ENCODE measurements at regions not wholly inside any gene's neighbourhood (a gene's known extent, or its start where the extent isn't known, plus 50 kb on each side); places are given as distances from the start of the nearest gene placed in this dataset.
A peak's percentile ranks its signal among the peaks of the same experiment; 100 is the strongest.

DNA sequence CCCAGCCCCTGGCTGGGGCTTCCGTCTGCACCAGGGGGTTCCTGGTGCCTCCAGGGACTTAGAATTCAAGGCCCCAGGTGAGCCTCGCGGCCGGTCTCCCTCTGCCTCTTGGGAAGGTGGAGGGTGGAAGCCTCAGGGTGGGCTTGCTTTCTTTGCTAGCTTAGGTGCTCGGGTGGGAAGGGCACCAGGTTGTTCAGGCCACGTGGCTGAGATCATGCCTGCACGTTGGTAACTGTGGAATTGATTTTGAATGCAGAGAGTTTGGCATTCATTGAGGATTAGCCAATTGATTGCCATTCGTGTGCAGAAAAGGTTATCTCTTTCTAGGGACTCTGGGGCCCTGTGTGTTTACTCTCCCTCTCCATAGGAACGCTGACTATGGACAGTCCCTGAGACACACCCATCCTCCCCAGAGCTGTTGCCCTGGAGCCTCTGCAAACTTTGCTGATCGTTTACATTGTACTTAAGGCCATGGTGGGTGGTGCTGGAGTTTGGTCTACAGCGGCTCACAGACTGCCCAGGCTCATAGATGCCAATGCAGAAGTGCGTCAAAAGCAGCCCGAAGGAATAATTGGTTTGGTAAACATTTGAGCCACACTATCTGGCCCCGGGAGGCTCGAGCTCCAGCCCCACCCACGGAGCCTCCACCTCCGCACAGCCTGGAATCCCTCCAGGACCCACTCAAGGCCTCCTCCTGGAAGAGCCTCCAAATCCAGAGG lies 1457.7 kb downstream of the BRD1 start:
- H3K36me3 ChIP-seq (ENCODE audit: control insufficient read depth in 2 of 2, insufficient read depth in 2 of 2, low read length in 2 of 2) = no peaks in the 10 kb centered on the region
- peaks cover 12 to 13% of the 10 kb centered on the region in 2 donors for H3K4me1 ChIP-seq (ENCODE audit: control insufficient read depth in 2 of 2, insufficient read depth in 2 of 2, low read length in 2 of 2)
- H3K9ac ChIP-seq (ENCODE audit: low read depth in 1 of 2, low read length in 2 of 2) = no peak overlapping the region
- H3K27ac ChIP-seq (ENCODE audit: low read depth in 2 of 2, low read length in 2 of 2) = peak overlapping the region; percentile 3 to 9
- H3K4me3 ChIP-seq (ENCODE audit: low read length in 2 of 2) = peak overlapping the region; percentile 3 to 30
- H3K9me3 ChIP-seq (ENCODE audit: control insufficient read depth in 2 of 2, low read length in 2 of 2) = no peaks in the 10 kb centered on the region
- no peaks in the 10 kb centered on the region for H3K27me3 ChIP-seq (ENCODE audit: control insufficient read depth in 2 of 2, insufficient read depth in 2 of 2, low read length in 2 of 2)

DNA sequence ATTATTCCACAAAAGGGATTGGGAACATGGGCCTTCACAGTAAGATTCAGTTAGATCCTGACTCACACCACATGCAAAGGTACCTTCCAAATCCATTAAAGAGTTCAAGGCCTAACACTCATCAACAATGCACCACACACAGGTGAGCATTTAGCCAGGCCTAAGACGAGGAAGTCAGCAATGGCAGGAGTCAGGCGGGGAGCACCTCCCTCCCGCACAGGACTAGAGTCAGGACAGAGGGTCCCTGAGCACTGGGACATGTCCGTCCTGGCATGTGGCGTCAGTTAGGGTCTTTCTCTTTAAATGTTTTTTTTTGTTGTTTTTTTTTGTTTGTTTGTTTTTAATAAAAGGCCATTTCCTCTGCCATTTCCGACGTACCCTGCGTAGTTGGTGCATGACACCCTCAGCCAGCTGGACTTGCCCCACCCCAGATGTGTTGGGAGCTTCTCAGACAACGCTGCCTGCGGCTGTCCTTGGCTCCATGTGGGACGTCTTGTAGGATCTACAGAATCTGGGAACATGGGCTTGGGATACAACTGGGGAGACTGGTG lies 1458.6 kb downstream of the BRD1 start:
- no peak overlapping the region for H3K9ac ChIP-seq (ENCODE audit: low read depth in 1 of 2, low read length in 2 of 2)
- H3K4me3 ChIP-seq (ENCODE audit: low read length in 2 of 2) = no peak overlapping the region
- no peak overlapping the region for H3K27ac ChIP-seq (ENCODE audit: low read depth in 2 of 2, low read length in 2 of 2)
- H3K27me3 ChIP-seq (ENCODE audit: control insufficient read depth in 2 of 2, insufficient read depth in 2 of 2, low read length in 2 of 2) = no peaks in the 10 kb centered on the region
- no peaks in the 10 kb centered on the region for H3K9me3 ChIP-seq (ENCODE audit: control insufficient read depth in 2 of 2, low read length in 2 of 2)
- H3K36me3 ChIP-seq (ENCODE audit: control insufficient read depth in 2 of 2, insufficient read depth in 2 of 2, low read length in 2 of 2) = no peaks in the 10 kb centered on the region
- H3K4me1 ChIP-seq (ENCODE audit: control insufficient read depth in 2 of 2, insufficient read depth in 2 of 2, low read length in 2 of 2) = peaks cover 12 to 13% of the 10 kb centered on the region in 2 donors

DNA sequence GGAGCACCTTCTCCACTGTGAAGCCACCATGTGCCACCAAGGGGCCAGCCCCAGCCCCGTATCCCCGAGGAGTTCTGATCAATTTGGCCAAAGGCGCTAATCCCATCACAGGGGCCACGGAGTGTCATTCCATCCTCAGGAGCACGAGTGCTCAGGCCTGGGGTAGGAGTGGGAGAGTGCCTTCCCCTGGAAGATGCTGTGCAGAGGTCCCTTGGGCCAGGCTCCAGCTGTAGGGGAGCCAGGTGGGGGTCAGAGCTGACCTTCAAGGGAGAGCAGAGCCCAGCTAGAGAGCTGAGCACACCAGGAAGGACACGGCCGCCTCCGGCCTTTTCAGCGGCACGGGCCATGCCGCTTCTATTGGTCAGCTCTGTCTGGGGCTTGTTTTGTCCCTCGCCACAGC lies 1459.9 kb downstream of the BRD1 start:
- Histone ChIP-seq H3K9ac (ENCODE audit: low read depth in 1 of 2, low read length in 2 of 2) (no peak overlapping the region), H3K4me1 (ENCODE audit: control insufficient read depth in 2 of 2, insufficient read depth in 2 of 2, low read length in 2 of 2) (peaks cover 12 to 13% of the 10 kb centered on the region in 2 donors), H3K36me3 (ENCODE audit: control insufficient read depth in 2 of 2, insufficient read depth in 2 of 2, low read length in 2 of 2) (no peaks in the 10 kb centered on the region), H3K4me3 (ENCODE audit: low read length in 2 of 2) (no peak overlapping the region), H3K9me3 (ENCODE audit: control insufficient read depth in 2 of 2, low read length in 2 of 2) (no peaks in the 10 kb centered on the region), H3K27me3 (ENCODE audit: control insufficient read depth in 2 of 2, insufficient read depth in 2 of 2, low read length in 2 of 2) (no peaks in the 10 kb centered on the region), H3K27ac (ENCODE audit: low read depth in 2 of 2, low read length in 2 of 2) (no peak overlapping the region)

DNA sequence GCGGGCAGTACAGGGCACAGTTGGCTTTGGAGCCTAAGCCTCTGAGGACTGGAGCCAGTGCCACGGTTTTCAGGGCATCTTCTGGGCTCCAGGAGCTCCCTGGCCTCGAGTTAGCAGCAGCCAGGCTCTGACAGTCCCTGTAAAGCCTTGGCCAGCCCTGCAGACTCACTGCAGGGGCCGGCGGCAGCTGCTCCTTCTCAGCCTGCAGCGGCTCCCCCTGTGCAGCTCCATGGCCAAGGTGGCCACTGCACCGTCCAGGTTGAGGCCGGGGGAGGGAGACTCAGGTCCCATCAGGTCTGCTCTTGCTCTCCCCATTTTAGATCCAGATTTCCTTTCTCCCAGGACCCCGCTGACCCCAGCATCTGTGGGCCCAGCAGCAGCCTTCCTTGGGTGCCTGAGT lies 1461.1 kb downstream of the BRD1 start:
- H3K4me1 ChIP-seq (ENCODE audit: control insufficient read depth in 2 of 2, insufficient read depth in 2 of 2, low read length in 2 of 2) = peaks cover 12 to 13% of the 10 kb centered on the region in 2 donors
- no peaks in the 10 kb centered on the region for H3K36me3 ChIP-seq (ENCODE audit: control insufficient read depth in 2 of 2, insufficient read depth in 2 of 2, low read length in 2 of 2)
- no peaks in the 10 kb centered on the region for H3K9me3 ChIP-seq (ENCODE audit: control insufficient read depth in 2 of 2, low read length in 2 of 2)
- no peak overlapping the region for H3K4me3 ChIP-seq (ENCODE audit: low read length in 2 of 2)
- H3K9ac ChIP-seq (ENCODE audit: low read depth in 1 of 2, low read length in 2 of 2) = no peak overlapping the region
- no peaks in the 10 kb centered on the region for H3K27me3 ChIP-seq (ENCODE audit: control insufficient read depth in 2 of 2, insufficient read depth in 2 of 2, low read length in 2 of 2)
- no peak overlapping the region for H3K27ac ChIP-seq (ENCODE audit: low read depth in 2 of 2, low read length in 2 of 2)

DNA sequence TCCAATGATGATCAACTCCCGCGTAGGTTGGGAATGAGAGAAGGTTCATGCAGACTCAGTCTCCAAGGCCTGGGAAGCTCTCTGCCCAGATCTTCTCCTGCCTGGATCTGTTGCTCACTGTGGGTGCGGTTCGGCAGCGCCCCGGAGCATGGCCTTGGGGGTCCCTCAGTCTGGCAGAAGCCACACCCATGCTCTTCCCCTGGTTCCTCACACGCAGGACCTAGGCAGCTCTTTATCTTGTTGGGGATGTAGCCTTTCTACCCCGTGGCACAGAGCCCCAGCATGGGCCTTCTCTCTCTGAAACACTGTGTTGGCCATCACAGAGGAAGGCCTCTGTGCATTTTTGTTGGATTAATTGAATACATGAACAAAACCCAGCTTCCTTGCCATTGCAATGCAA lies 1461.6 kb downstream of the BRD1 start:
- Histone ChIP-seq H3K27me3 (ENCODE audit: control insufficient read depth in 2 of 2, insufficient read depth in 2 of 2, low read length in 2 of 2) (no peaks in the 10 kb centered on the region), H3K27ac (ENCODE audit: low read depth in 2 of 2, low read length in 2 of 2) (no peak overlapping the region), H3K4me1 (ENCODE audit: control insufficient read depth in 2 of 2, insufficient read depth in 2 of 2, low read length in 2 of 2) (peaks cover 12 to 13% of the 10 kb centered on the region in 2 donors), H3K9me3 (ENCODE audit: control insufficient read depth in 2 of 2, low read length in 2 of 2) (no peaks in the 10 kb centered on the region), H3K9ac (ENCODE audit: low read depth in 1 of 2, low read length in 2 of 2) (no peak overlapping the region), H3K36me3 (ENCODE audit: control insufficient read depth in 2 of 2, insufficient read depth in 2 of 2, low read length in 2 of 2) (no peaks in the 10 kb centered on the region), H3K4me3 (ENCODE audit: low read length in 2 of 2) (no peak overlapping the region)

DNA sequence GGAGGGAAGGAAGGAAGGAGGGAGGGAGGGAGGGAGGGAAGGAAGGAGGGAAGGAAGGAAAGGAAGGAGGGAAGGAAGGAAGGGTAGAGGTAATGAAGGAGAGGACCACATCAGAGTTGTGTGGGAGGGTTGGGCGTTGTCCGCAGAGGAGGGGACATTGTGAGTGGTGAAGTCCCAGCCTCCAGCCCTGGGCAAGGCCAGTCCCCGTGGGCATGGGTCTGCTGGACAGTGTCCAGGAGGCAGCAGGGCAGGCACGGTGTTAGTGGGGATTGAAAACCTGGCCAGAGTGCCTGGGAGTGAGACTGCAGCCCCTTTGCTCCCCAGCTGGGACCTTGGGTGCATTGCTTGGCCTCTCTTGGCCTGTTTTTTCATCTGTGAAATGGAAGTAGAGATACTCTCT lies 1462.3 kb downstream of the BRD1 start:
- no peaks in the 10 kb centered on the region for H3K36me3 ChIP-seq (ENCODE audit: control insufficient read depth in 2 of 2, insufficient read depth in 2 of 2, low read length in 2 of 2)
- no peak overlapping the region for H3K9ac ChIP-seq (ENCODE audit: low read depth in 1 of 2, low read length in 2 of 2)
- no peak overlapping the region for H3K4me3 ChIP-seq (ENCODE audit: low read length in 2 of 2)
- H3K27me3 ChIP-seq (ENCODE audit: control insufficient read depth in 2 of 2, insufficient read depth in 2 of 2, low read length in 2 of 2) = no peaks in the 10 kb centered on the region
- H3K4me1 ChIP-seq (ENCODE audit: control insufficient read depth in 2 of 2, insufficient read depth in 2 of 2, low read length in 2 of 2) = peaks cover 7 to 8% of the 10 kb centered on the region in 2 donors
- H3K9me3 ChIP-seq (ENCODE audit: control insufficient read depth in 2 of 2, low read length in 2 of 2) = no peaks in the 10 kb centered on the region
- no peak overlapping the region for H3K27ac ChIP-seq (ENCODE audit: low read depth in 2 of 2, low read length in 2 of 2)

DNA sequence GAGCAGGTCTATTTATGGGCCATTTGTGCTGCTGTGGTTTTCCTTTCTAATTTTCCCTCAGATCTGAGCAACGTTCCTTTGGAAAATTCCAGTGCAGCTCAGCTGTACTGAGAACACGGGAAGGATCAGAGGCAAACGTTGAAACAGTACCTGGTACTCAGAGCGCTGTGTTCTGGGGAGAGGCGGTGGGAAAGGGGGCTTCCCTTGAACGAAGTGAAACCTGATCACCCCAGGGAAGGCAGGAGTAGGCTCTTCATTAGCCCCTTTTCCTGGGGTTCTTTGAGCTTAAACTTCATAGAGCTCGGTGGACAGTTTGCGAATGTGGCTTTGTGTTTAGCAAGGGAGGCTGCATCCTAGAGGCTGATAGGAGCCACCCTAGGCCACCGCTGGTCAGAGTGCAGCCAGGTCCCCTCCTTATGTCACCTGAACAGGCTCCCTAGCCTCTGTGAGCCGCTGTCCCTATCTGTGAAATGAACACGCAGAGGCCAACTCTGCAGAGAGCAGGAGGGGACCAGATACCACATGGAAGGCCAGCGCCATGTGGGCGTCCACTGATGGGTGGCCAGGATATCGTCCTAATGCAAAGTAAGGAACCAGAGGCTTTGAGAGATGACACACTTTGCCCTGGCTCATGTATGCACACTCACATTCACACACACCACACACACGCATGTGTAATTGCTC lies 1464.8 kb downstream of the BRD1 start:
- no peak overlapping the region for H3K4me3 ChIP-seq (ENCODE audit: low read length in 2 of 2)
- H3K9ac ChIP-seq (ENCODE audit: low read depth in 1 of 2, low read length in 2 of 2) = no peak overlapping the region
- H3K36me3 ChIP-seq (ENCODE audit: control insufficient read depth in 2 of 2, insufficient read depth in 2 of 2, low read length in 2 of 2) = no peaks in the 10 kb centered on the region
- no peaks in the 10 kb centered on the region for H3K27me3 ChIP-seq (ENCODE audit: control insufficient read depth in 2 of 2, insufficient read depth in 2 of 2, low read length in 2 of 2)
- no peak overlapping the region for H3K27ac ChIP-seq (ENCODE audit: low read depth in 2 of 2, low read length in 2 of 2)
- H3K4me1 ChIP-seq (ENCODE audit: control insufficient read depth in 2 of 2, insufficient read depth in 2 of 2, low read length in 2 of 2) = no peaks in the 10 kb centered on the region
- no peaks in the 10 kb centered on the region for H3K9me3 ChIP-seq (ENCODE audit: control insufficient read depth in 2 of 2, low read length in 2 of 2)

DNA sequence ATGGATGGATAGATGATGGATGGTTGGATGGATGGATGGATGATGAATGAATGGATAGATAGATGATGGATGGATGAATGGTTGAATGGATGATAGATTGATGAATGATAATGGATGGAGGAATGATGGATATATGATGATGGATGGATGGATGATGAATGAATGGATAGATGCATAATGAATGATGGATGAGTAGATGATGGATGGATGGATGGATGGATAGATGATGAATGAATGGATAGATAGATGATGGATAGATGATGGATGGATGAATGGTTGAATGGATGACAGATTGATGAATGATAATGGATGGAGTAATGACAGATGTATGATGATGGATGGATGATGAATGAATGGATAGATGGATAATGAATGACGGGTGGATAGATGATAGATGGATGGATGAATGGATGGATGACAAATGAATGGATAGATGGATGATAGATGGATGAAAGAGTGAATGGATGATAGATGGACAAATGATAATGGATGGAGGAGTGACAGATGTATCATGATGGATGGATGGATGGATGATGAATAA lies 1466.5 kb downstream of the BRD1 start:
- Histone ChIP-seq H3K36me3 (ENCODE audit: control insufficient read depth in 2 of 2, insufficient read depth in 2 of 2, low read length in 2 of 2) (no peaks in the 10 kb centered on the region), H3K27ac (ENCODE audit: low read depth in 2 of 2, low read length in 2 of 2) (no peak overlapping the region), H3K9ac (ENCODE audit: low read depth in 1 of 2, low read length in 2 of 2) (no peak overlapping the region), H3K4me3 (ENCODE audit: low read length in 2 of 2) (no peak overlapping the region), H3K4me1 (ENCODE audit: control insufficient read depth in 2 of 2, insufficient read depth in 2 of 2, low read length in 2 of 2) (no peaks in the 10 kb centered on the region), H3K9me3 (ENCODE audit: control insufficient read depth in 2 of 2, low read length in 2 of 2) (no peaks in the 10 kb centered on the region), H3K27me3 (ENCODE audit: control insufficient read depth in 2 of 2, insufficient read depth in 2 of 2, low read length in 2 of 2) (no peaks in the 10 kb centered on the region)

DNA sequence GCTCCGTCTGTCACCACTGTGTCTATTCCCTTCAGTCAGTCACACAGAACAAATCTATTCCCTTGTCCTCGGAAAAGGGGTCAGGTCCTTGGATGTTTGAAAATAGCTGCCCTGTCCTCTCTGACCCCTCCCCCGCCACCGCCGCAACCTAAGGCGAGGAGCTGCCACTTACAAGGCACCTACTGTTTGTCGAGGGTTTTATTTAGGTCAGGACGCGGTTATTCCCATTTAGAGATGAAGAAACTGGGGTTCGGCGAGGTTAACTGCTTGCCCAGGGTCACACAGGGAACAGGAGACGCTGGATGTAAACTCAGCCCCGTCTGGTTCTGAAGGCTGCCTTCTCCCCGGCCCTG lies 1468.1 kb downstream of the BRD1 start:
- Histone ChIP-seq H3K36me3 (ENCODE audit: control insufficient read depth in 2 of 2, insufficient read depth in 2 of 2, low read length in 2 of 2) (no peaks in the 10 kb centered on the region), H3K4me3 (ENCODE audit: low read length in 2 of 2) (no peak overlapping the region), H3K27me3 (ENCODE audit: control insufficient read depth in 2 of 2, insufficient read depth in 2 of 2, low read length in 2 of 2) (no peaks in the 10 kb centered on the region), H3K9me3 (ENCODE audit: control insufficient read depth in 2 of 2, low read length in 2 of 2) (no peaks in the 10 kb centered on the region), H3K9ac (ENCODE audit: low read depth in 1 of 2, low read length in 2 of 2) (no peak overlapping the region), H3K4me1 (ENCODE audit: control insufficient read depth in 2 of 2, insufficient read depth in 2 of 2, low read length in 2 of 2) (no peaks in the 10 kb centered on the region), H3K27ac (ENCODE audit: low read depth in 2 of 2, low read length in 2 of 2) (no peak overlapping the region)

DNA sequence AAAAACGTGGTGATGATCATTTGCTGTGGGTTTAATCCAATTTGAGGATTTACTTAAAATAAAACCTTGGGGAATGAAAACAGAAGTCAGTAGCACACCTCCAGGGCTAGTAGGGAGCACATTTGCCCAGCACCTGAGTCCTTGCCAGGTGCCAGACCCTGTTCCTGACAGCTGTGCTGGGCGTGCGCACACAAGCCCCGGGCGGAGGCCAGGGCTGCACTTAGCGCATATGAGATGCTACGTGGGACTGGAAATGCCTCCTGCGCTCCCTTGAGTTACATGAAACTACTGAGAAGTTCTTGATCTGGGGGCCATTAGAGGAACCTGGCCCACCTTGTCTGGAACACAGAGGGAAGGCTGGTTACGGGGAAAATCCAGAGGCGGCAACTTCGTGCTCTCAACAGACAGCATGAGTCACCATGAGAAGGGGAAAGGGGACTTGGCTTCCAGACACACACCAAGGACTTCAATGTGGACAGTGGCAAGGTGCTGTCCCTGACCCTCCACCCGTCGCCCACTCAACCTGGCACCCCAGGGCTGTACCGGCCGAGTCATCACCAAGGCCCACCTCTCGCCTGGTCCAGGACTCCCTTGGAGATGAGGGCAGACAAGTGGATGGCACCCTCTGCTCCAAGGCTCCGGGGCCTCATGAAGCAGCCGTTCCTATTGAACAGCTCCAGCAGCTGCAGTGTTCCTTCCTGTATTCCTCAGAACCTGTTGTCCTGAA lies 1468.6 kb downstream of the BRD1 start:
- no peak overlapping the region for H3K9ac ChIP-seq (ENCODE audit: low read depth in 1 of 2, low read length in 2 of 2)
- H3K4me3 ChIP-seq (ENCODE audit: low read length in 2 of 2) = no peak overlapping the region
- H3K36me3 ChIP-seq (ENCODE audit: control insufficient read depth in 2 of 2, insufficient read depth in 2 of 2, low read length in 2 of 2) = no peaks in the 10 kb centered on the region
- no peaks in the 10 kb centered on the region for H3K9me3 ChIP-seq (ENCODE audit: control insufficient read depth in 2 of 2, low read length in 2 of 2)
- H3K27ac ChIP-seq (ENCODE audit: low read depth in 2 of 2, low read length in 2 of 2) = no peak overlapping the region
- no peaks in the 10 kb centered on the region for H3K27me3 ChIP-seq (ENCODE audit: control insufficient read depth in 2 of 2, insufficient read depth in 2 of 2, low read length in 2 of 2)
- H3K4me1 ChIP-seq (ENCODE audit: control insufficient read depth in 2 of 2, insufficient read depth in 2 of 2, low read length in 2 of 2) = no peaks in the 10 kb centered on the region
